Body of pancreas (tissue), 4 donors: ENCODE measurements at regions not wholly inside any gene's neighbourhood (a gene's known extent, or its start where the extent isn't known, plus 50 kb on each side); places are given as distances from the start of the nearest gene placed in this dataset.

Source experiments
- ATAC-seq: fragments of 150-250 bp; one replicate; pipeline ENCODE4 v1.9.1; 2016
- DNase-seq, 4 donors: peaks; one replicate each; pipeline ENCODE4 v3.0.0-alpha.2; 2019
- H3K27ac ChIP-seq, 4 donors: fragments of 200-600 bp; sonication (generic); 1 replicate in 3 of 4; 2 replicates in 1 of 4; pipeline versions ENCODE4 v1.5.1 to v1.6.1; 2016 to 2019; ENCODE audit warnings: mild to moderate bottlenecking in 1 of 4, mixed read lengths in 1 of 4, moderate library complexity in 1 of 4
- H3K27me3 ChIP-seq, 2 donors: fragments of 200-600 bp; sonication (generic); one replicate each; pipeline ENCODE4 v1.6.0; 2016; ENCODE audit warnings: mild to moderate bottlenecking in 1 of 2
- H3K36me3 ChIP-seq, 2 donors: fragments of 200-600 bp; sonication (generic); replicated peaks in 1 of 2; 2 replicates each; pipeline ENCODE4 v1.5.1; 2016; ENCODE audit warnings: low read depth in 2 of 2; ENCODE audit not compliant: insufficient read depth in 1 of 2
- H3K4me1 ChIP-seq: fragments of 200-600 bp; sonication (generic); one replicate; pipeline ENCODE4 v1.6.0; 2016
- H3K4me3 ChIP-seq, 2 donors: fragments of 200-600 bp; sonication (generic); 1 replicate in 1 of 2; 2 replicates in 1 of 2; pipeline ENCODE4 v1.5.1; 2016 to 2019
- H3K9me3 ChIP-seq, 3 donors: fragments of 200-600 bp; sonication (generic); 1 replicate in 2 of 3; 2 replicates in 1 of 3; pipeline ENCODE4 v1.5.1; 2016
- CTCF ChIP-seq, 7 experiments: fragments of 450-650 bp in 4 of 7; fragments of 200-600 bp in 3 of 7; sonication (generic) in 3 of 7; IDR thresholded peaks; one replicate each; pipeline ENCODE4 v1.5.1; 2016 to 2019; ENCODE audit warnings: antibody characterized with exemption in 7 of 7
- POLR2A ChIP-seq, 3 donors: fragments of 450-650 bp; IDR thresholded peaks; one replicate each; pipeline ENCODE4 v1.6.1; 2016; ENCODE audit warnings: antibody characterized with exemption in 3 of 3, mild to moderate bottlenecking in 2 of 3
- WGBS, 2 donors: methylation state at CpG; one replicate each; pipeline ENCODE4 v1.1.5; 2017; 5-methylcytosine and 5-hydroxymethylcytosine counted together
- intact Hi-C: fragments of 100-400 bp; cut with DNase I; formaldehyde crosslinking; loops from one replicate; pipeline ENCODE4 v1.15.1; 2023

- Histone ChIP-seq H3K27me3 (peaks cover 0 to 3% of the 10 kb centered on the region in 2 donors), H3K4me1 (no peaks in the 10 kb centered on the region), H3K4me3 (no peak overlapping the region), H3K36me3 (no peaks in the 10 kb centered on the region), H3K27ac (no peak overlapping the region), H3K9me3 (no peaks in the 10 kb centered on the region)
- DNase-seq, result no peak
- intact Hi-C loops, result no loop called here
- no peak for ATAC-seq
- TF ChIP-seq CTCF (IDR thresholded peaks at IDR 0.05), result no peak
- TF ChIP-seq POLR2A (IDR thresholded peaks at IDR 0.05), result no peak
These were observed 252.9 kb downstream of the HGF start for GRCh38 chr7:81516898-81517297.

GRCh38 chr7:81515009-81515408, 254.8 kb downstream of the HGF start:
- ATAC-seq, result no peak
- DNase-seq, result no peak
- Histone ChIP-seq H3K4me3 (no peak overlapping the region), H3K36me3 (no peaks in the 10 kb centered on the region), H3K27ac (no peak overlapping the region), H3K4me1 (no peaks in the 10 kb centered on the region), H3K27me3 (peaks cover 0 to 3% of the 10 kb centered on the region in 2 donors), H3K9me3 (no peaks in the 10 kb centered on the region)
- intact Hi-C loops, result no loop called here
- WGBS, 2 donors, result 52 to 71% methylated on average over 1 of the region's 1 CpG
- TF ChIP-seq POLR2A (IDR thresholded peaks at IDR 0.05) (no peak), CTCF (IDR thresholded peaks at IDR 0.05) (no peak)

GRCh38 chr7:81514546-81514945, 255.3 kb downstream of the HGF start:
- ATAC-seq, result no peak
- Histone ChIP-seq H3K9me3 (no peaks in the 10 kb centered on the region), H3K27me3 (peaks cover 0 to 3% of the 10 kb centered on the region in 2 donors), H3K4me1 (no peaks in the 10 kb centered on the region), H3K4me3 (no peak overlapping the region), H3K27ac (no peak overlapping the region), H3K36me3 (no peaks in the 10 kb centered on the region)
- no peak for DNase-seq
- TF ChIP-seq POLR2A (IDR thresholded peaks at IDR 0.05) (no peak), CTCF (IDR thresholded peaks at IDR 0.05) (no peak)
- WGBS, 2 donors, result 57 to 63% methylated on average over 3 of the region's 3 CpGs
- intact Hi-C loops, result no loop called here

- H3K27me3 ChIP-seq, result no peaks in the 10 kb centered on the region
- no peak for DNase-seq
- WGBS, 2 donors, result 71% methylated on average over 5 to 10 of the region's 10 CpGs
- no peak for TF ChIP-seq CTCF (IDR thresholded peaks at IDR 0.05)
- TF ChIP-seq POLR2A (IDR thresholded peaks at IDR 0.05), result no peak
- no peaks in the 10 kb centered on the region for H3K9me3 ChIP-seq
- intact Hi-C loops, result no loop called here
- H3K4me1 ChIP-seq, result no peaks in the 10 kb centered on the region
- ATAC-seq, result no peak
- no peaks in the 10 kb centered on the region for H3K36me3 ChIP-seq
- no peak overlapping the region for H3K27ac ChIP-seq
- no peak overlapping the region for H3K4me3 ChIP-seq
These were observed 259.7 kb downstream of the HGF start for GRCh38 chr7:81510122-81510521.

- no peak for DNase-seq
- no peak for TF ChIP-seq CTCF (IDR thresholded peaks at IDR 0.05)
- TF ChIP-seq POLR2A (IDR thresholded peaks at IDR 0.05), result no peak
- no peak overlapping the region for H3K4me3 ChIP-seq
- H3K4me1 ChIP-seq, result no peaks in the 10 kb centered on the region
- intact Hi-C loops, result loop anchor here (10.0 kb wide), 1 partner anchor 508 kb away; no protein-coding TSS in a partner anchor
- ATAC-seq, result no peak
- H3K36me3 ChIP-seq, result no peaks in the 10 kb centered on the region
- WGBS, 2 donors, result 57 to 64% methylated on average over 2 of the region's 2 CpGs
- no peaks in the 10 kb centered on the region for H3K27me3 ChIP-seq
- H3K27ac ChIP-seq, result no peak overlapping the region
- no peaks in the 10 kb centered on the region for H3K9me3 ChIP-seq
These were observed 262.6 kb downstream of the HGF start for GRCh38 chr7:81507221-81507620.
